Colonic mucosa (tissue), 4 donors: ENCODE measurements at regions not wholly inside any gene's neighbourhood (a gene's known extent, or its start where the extent isn't known, plus 50 kb on each side); places are given as distances from the start of the nearest gene placed in this dataset.

Experiments
- DNase-seq: peaks from one replicate; pipeline ENCODE4 v3.0.0-alpha.2; 2020
- H3K27ac ChIP-seq: fragments of 200-600 bp; one replicate; pipeline ENCODE4 v1.8.0; 2021
- H3K27me3 ChIP-seq: fragments of 200-600 bp; one replicate; pipeline ENCODE4 v1.8.0; 2021
- H3K36me3 ChIP-seq: fragments of 200-600 bp; one replicate; pipeline ENCODE4 v1.8.0; 2021
- H3K4me1 ChIP-seq: fragments of 200-600 bp; one replicate; pipeline ENCODE4 v1.8.0; 2021; ENCODE audit warnings: mild to moderate bottlenecking
- H3K4me3 ChIP-seq: fragments of 200-600 bp; one replicate; pipeline ENCODE4 v1.8.0; 2021
- H3K9ac ChIP-seq, 2 donors: one replicate each; pipeline ENCODE4 v1.7.0; 2013; ENCODE audit warnings: control low read depth in 2 of 2, low read depth in 2 of 2, low read length in 2 of 2
- H3K9me3 ChIP-seq: fragments of 200-600 bp; one replicate; pipeline ENCODE4 v1.8.0; 2021
- CTCF ChIP-seq: fragments of 200-600 bp; IDR thresholded peaks from one replicate; pipeline ENCODE4 v1.8.0; 2022; ENCODE audit warnings: antibody characterized with exemption, mild to moderate bottlenecking
- intact Hi-C: fragments of 100-400 bp; cut with DNase I; formaldehyde crosslinking; loops from one replicate; pipeline ENCODE4 v1.14.1; 2022
- donor health status: healthy.
- donor health status: DM: no; HTN: no; CAD: no.
- donor health status: DM: no; HTN: no; CAD: no.

- no peaks in the 10 kb centered on the region for H3K27me3 ChIP-seq
- DNase-seq, result no peak
- intact Hi-C loops, result no loop called here
- H3K36me3 ChIP-seq, result no peaks in the 10 kb centered on the region
- H3K9me3 ChIP-seq, result no peaks in the 10 kb centered on the region
- H3K4me1 ChIP-seq, result no peaks in the 10 kb centered on the region
- no peak overlapping the region for H3K9ac ChIP-seq
- H3K27ac ChIP-seq, result no peak overlapping the region
- H3K4me3 ChIP-seq, result no peak overlapping the region
- TF ChIP-seq CTCF, result no peak
Measured at GRCh38 chr5:71860048-71860447, 141.0 kb downstream of the CARTPT start.

GRCh38 chr5:71861682-71862081 is 142.6 kb downstream of the CARTPT start:
- no peak for TF ChIP-seq CTCF
- intact Hi-C loops, result no loop called here
- Histone ChIP-seq H3K4me1 (no peaks in the 10 kb centered on the region), H3K27me3 (no peaks in the 10 kb centered on the region), H3K9me3 (no peaks in the 10 kb centered on the region), H3K9ac (no peak overlapping the region), H3K4me3 (no peak overlapping the region), H3K27ac (no peak overlapping the region), H3K36me3 (no peaks in the 10 kb centered on the region)
- no peak for DNase-seq

GRCh38 chr5:71862087-71862486 is 143.0 kb downstream of the CARTPT start:
- intact Hi-C loops, result no loop called here
- no peaks in the 10 kb centered on the region for H3K4me1 ChIP-seq
- no peak overlapping the region for H3K27ac ChIP-seq
- no peak for TF ChIP-seq CTCF
- H3K36me3 ChIP-seq, result no peaks in the 10 kb centered on the region
- H3K9ac ChIP-seq, result no peak overlapping the region
- no peak overlapping the region for H3K4me3 ChIP-seq
- H3K9me3 ChIP-seq, result no peaks in the 10 kb centered on the region
- no peaks in the 10 kb centered on the region for H3K27me3 ChIP-seq
- no peak for DNase-seq

GRCh38 chr5:71862507-71863060 is 143.5 kb downstream of the CARTPT start:
- Histone ChIP-seq H3K4me3 (no peak overlapping the region), H3K9me3 (no peaks in the 10 kb centered on the region), H3K27ac (no peak overlapping the region), H3K4me1 (no peaks in the 10 kb centered on the region), H3K36me3 (no peaks in the 10 kb centered on the region), H3K9ac (no peak overlapping the region), H3K27me3 (no peaks in the 10 kb centered on the region)
- intact Hi-C loops, result no loop called here
- TF ChIP-seq CTCF, result no peak
- DNase-seq, result no peak

GRCh38 chr5:71864730-71865601 is 145.9 kb downstream of the CARTPT start:
- no peak for DNase-seq
- H3K9ac ChIP-seq, result no peak overlapping the region
- no peaks in the 10 kb centered on the region for H3K36me3 ChIP-seq
- H3K27ac ChIP-seq, result no peak overlapping the region
- no peaks in the 10 kb centered on the region for H3K27me3 ChIP-seq
- no peaks in the 10 kb centered on the region for H3K9me3 ChIP-seq
- TF ChIP-seq CTCF, result no peak
- no peaks in the 10 kb centered on the region for H3K4me1 ChIP-seq
- no peak overlapping the region for H3K4me3 ChIP-seq
- intact Hi-C loops, result no loop called here
